ENCODE measurements at regions not wholly inside any gene's neighbourhood (a gene's known extent, or its start where the extent isn't known, plus 50 kb on each side); places are given as distances from the start of the nearest gene placed in this dataset.

GRCh38 chr9:118659011-118659410 is 710.2 kb downstream of the BRINP1 start:
- Histone ChIP-seq H4K20me1 (ENCODE audit: control insufficient read depth, insufficient read depth, insufficient read length) (no peaks in the 10 kb centered on the region), H3T11ph (ENCODE audit: low read length) (no peak overlapping the region), H3K18ac (ENCODE audit: insufficient read length, low read depth, low read length) (no peak overlapping the region), H2AK5ac (ENCODE audit: insufficient read length, low read length) (no peak overlapping the region), H3K56ac (ENCODE audit: insufficient read length, low read depth, low read length) (no peak overlapping the region), H4K8ac (replicated peaks; ENCODE audit: insufficient read length, low read depth, low read length) (no peak overlapping the region), H3K4me2 (ENCODE audit: insufficient read depth, insufficient read length, low read length) (no peak overlapping the region), H3K9me3 (ENCODE audit: control insufficient read depth, low read depth, low read length) (no peaks in the 10 kb centered on the region), H3K4me1 (ENCODE audit: insufficient read depth, low read length) (no peaks in the 10 kb centered on the region), H3K27ac (ENCODE audit: insufficient read length, low read depth, low read length) (no peak overlapping the region), H2BK12ac (ENCODE audit: insufficient read length, low read depth, low read length) (no peak overlapping the region), H2BK20ac (ENCODE audit: low read depth, low read length, poor library complexity, severe bottlenecking) (no peak overlapping the region), H3K4ac (ENCODE audit: low read depth, low read length) (no peak overlapping the region), H3K23ac (ENCODE audit: insufficient read length, low read depth, low read length) (no peak overlapping the region), H3K27me3 (ENCODE audit: insufficient read depth, low read length) (no peaks in the 10 kb centered on the region), H3K14ac (ENCODE audit: insufficient read depth, low read length) (no peak overlapping the region), H4K91ac (ENCODE audit: insufficient read length, low read depth, low read length) (no peak overlapping the region), H3K9ac (ENCODE audit: extremely low read depth, insufficient read length, low read length) (no peak overlapping the region), H2BK15ac (ENCODE audit: low read depth, low read length) (no peak overlapping the region), H3K79me1 (ENCODE audit: insufficient read depth, low read depth, low read length, poor library complexity, severe bottlenecking) (no peaks in the 10 kb centered on the region), H4K5ac (ENCODE audit: insufficient read length, low read depth, low read length) (no peak overlapping the region), H2AFZ (ENCODE audit: low read length) (no peak overlapping the region), H3K79me2 (ENCODE audit: insufficient read depth, low read length) (no peaks in the 10 kb centered on the region), H2BK120ac (ENCODE audit: low read depth, low read length, poor library complexity, severe bottlenecking) (no peak overlapping the region), H2BK5ac (ENCODE audit: insufficient read length, low read length) (no peak overlapping the region), H3K23me2 (ENCODE audit: insufficient read length, low read depth, low read length, poor library complexity, severe bottlenecking) (no peaks in the 10 kb centered on the region)
- Mint-ChIP-seq H3K27me3 (ENCODE audit: low read depth) (no peaks in the 10 kb centered on the region), H3K9me3 (no peaks in the 10 kb centered on the region), H3K27ac (no peak overlapping the region), H3K4me1 (no peaks in the 10 kb centered on the region), H3K36me3 (ENCODE audit: insufficient read depth in 1 of 3, low read depth in 3 of 3) (no peaks in the 10 kb centered on the region), H3K4me3 (no peak overlapping the region)
- TF ChIP-seq CTCF (conservative IDR thresholded peaks at IDR 0.05) = no peak
- no peak for DNase-seq
- WGBS (ENCODE audit: extremely low coverage, insufficient read length, low lambda C conversion rate) = no CpG with 5 or more reads among the region's 6 CpGs

Data from H9 (cell line).